A673 (cell line): ENCODE measurements at regions not wholly inside any gene's neighbourhood (a gene's known extent, or its start where the extent isn't known, plus 50 kb on each side); places are given as distances from the start of the nearest gene placed in this dataset.

Experiments used
- BruUV-seq: library from RNA; stranded (reverse); fragments of 400-500 nt; replicated peaks from 2 replicates; lab custom pipeline; 2021; lab: Mats Ljungman, UMichigan
- CTCF ChIA-PET: fragments of 300-600 bp; sonication (Branson Sonifier 250); formaldehyde crosslinking; loops from one replicate; lab custom pipeline; 2022; ENCODE audit warnings: antibody characterized with exemption; lab: Charles Lee
- POLR2A ChIA-PET: fragments of 300-600 bp; sonication (Branson Sonifier 250); formaldehyde crosslinking; loops from one replicate; lab custom pipeline; 2022; ENCODE audit warnings: antibody characterized with exemption; ENCODE audit not compliant: low non-redundant PET; lab: Charles Lee
- DNase-seq: peaks from one replicate; pipeline ENCODE4 v3.0.0-alpha.2; 2015; ENCODE audit warnings: low spot score
- H3K27ac ChIP-seq: fragments of 200-600 bp; sonication (generic); 2 replicates; pipeline ENCODE4 v1.5.1; 2016; ENCODE audit warnings: mixed run types, low read depth, mild to moderate bottlenecking, mixed read lengths, antibody characterized with exemption, low read length; ENCODE audit not compliant: poor library complexity, severe bottlenecking
- H3K27me3 ChIP-seq: fragments of 200-600 bp; sonication (generic); replicated peaks from 2 replicates; pipeline ENCODE4 v1.6.1; 2017; ENCODE audit warnings: mixed run types, low read depth, mild to moderate bottlenecking, mixed read lengths, antibody characterized with exemption, low read length; ENCODE audit not compliant: insufficient read depth, poor library complexity
- H3K36me3 ChIP-seq: fragments of 200-600 bp; sonication (generic); 2 replicates; pipeline ENCODE4 v1.6.1; 2016; ENCODE audit warnings: mixed run types, mild to moderate bottlenecking, mixed read lengths, antibody characterized with exemption, low read length; ENCODE audit not compliant: insufficient read depth, poor library complexity, severe bottlenecking
- H3K4me1 ChIP-seq: fragments of 200-600 bp; sonication (generic); 2 replicates; pipeline ENCODE4 v1.6.1; 2017; ENCODE audit warnings: mixed run types, mild to moderate bottlenecking, mixed read lengths, antibody characterized with exemption, low read length; ENCODE audit not compliant: insufficient read depth, poor library complexity, severe bottlenecking
- H3K4me3 ChIP-seq: fragments of 200-600 bp; sonication (generic); 2 replicates; pipeline ENCODE4 v1.5.1; 2016; ENCODE audit warnings: low read depth, mixed run types, mild to moderate bottlenecking, mixed read lengths, low read length; ENCODE audit not compliant: poor library complexity, severe bottlenecking
- H3K9me3 ChIP-seq: fragments of 200-600 bp; sonication (generic); 2 replicates; pipeline ENCODE4 v1.6.1; 2016; ENCODE audit warnings: mixed run types, low read depth, mild to moderate bottlenecking, mixed read lengths, antibody characterized with exemption, low read length; ENCODE audit not compliant: poor library complexity, severe bottlenecking
- EZH2 ChIP-seq: fragments of 200-600 bp; sonication (generic); IDR thresholded peaks from 2 replicates; pipeline ENCODE4 v1.6.1; 2017; ENCODE audit warnings: borderline replicate concordance, low read depth, mild to moderate bottlenecking, mixed read lengths, antibody characterized with exemption, low read length; ENCODE audit not compliant: poor library complexity, severe bottlenecking
- intact Hi-C: fragments of 100-400 bp; cut with micrococcal nuclease; formaldehyde crosslinking; loops from one replicate; pipeline ENCODE4 v1.10.0; 2022; ENCODE audit not compliant: unreplicated experiment
- TF ChIP-seq, protein P1 (sequence below): fragments of 300-800, 200-600 bp; sonication (generic); conservative IDR thresholded peaks from 2 replicates; pipeline ENCODE4 v1.5.1; 2017; ENCODE audit warnings: low read depth, mild to moderate bottlenecking, antibody characterized with exemption, low read length, moderate library complexity, mixed read lengths

DNA sequence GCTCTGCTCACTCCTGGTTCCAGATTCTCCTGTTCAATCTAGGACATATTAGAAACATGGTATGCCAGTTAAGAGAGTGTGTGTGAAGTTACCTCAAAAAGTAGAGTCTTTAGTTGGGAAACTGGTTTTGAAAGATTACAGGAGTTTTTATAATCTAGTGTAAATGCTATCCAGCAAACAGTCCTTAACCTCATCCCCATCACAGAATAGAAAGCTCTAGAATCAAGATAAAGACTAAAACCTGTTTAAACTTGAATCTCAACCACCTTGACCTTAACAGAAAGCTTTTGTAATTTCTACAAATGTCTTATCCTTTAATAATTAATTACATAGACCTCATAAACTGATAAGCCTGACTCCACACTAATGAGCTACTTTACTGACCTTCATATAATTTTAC is 1288.7 kb upstream of the SORCS1 start:
- Histone ChIP-seq H3K36me3 (no peaks in the 10 kb centered on the region), H3K4me3 (no peak overlapping the region), H3K4me1 (no peaks in the 10 kb centered on the region), H3K27ac (no peak overlapping the region), H3K27me3 (no peaks in the 10 kb centered on the region), H3K9me3 (no peaks in the 10 kb centered on the region)
- BruUV-seq: no TSS peak
- POLR2A ChIA-PET: no interaction called here
- no peak for TF ChIP-seq EZH2
- TF ChIP-seq, protein P1, sequence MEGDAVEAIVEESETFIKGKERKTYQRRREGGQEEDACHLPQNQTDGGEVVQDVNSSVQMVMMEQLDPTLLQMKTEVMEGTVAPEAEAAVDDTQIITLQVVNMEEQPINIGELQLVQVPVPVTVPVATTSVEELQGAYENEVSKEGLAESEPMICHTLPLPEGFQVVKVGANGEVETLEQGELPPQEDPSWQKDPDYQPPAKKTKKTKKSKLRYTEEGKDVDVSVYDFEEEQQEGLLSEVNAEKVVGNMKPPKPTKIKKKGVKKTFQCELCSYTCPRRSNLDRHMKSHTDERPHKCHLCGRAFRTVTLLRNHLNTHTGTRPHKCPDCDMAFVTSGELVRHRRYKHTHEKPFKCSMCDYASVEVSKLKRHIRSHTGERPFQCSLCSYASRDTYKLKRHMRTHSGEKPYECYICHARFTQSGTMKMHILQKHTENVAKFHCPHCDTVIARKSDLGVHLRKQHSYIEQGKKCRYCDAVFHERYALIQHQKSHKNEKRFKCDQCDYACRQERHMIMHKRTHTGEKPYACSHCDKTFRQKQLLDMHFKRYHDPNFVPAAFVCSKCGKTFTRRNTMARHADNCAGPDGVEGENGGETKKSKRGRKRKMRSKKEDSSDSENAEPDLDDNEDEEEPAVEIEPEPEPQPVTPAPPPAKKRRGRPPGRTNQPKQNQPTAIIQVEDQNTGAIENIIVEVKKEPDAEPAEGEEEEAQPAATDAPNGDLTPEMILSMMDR: no peak
- intact Hi-C loops: no loop called here
- CTCF ChIA-PET: no interaction called here
- no peak for DNase-seq

- POLR2A ChIA-PET: no interaction called here
- DNase-seq: no peak
- CTCF ChIA-PET: no interaction called here
- no TSS peak for BruUV-seq
- H3K27ac ChIP-seq: no peak overlapping the region
- H3K4me3 ChIP-seq: no peak overlapping the region
- H3K27me3 ChIP-seq: no peaks in the 10 kb centered on the region
- no peaks in the 10 kb centered on the region for H3K36me3 ChIP-seq
- TF ChIP-seq, protein P1: no peak
- no peak for TF ChIP-seq EZH2
- H3K4me1 ChIP-seq: no peaks in the 10 kb centered on the region
- intact Hi-C loops: no loop called here
- no peaks in the 10 kb centered on the region for H3K9me3 ChIP-seq
Observed at GRCh38 chr10:108452533-108452932, 1288.0 kb upstream of the SORCS1 start.

GRCh38 chr10:108450280-108450679 is 1285.8 kb upstream of the SORCS1 start:
- intact Hi-C loops: no loop called here
- no peaks in the 10 kb centered on the region for H3K36me3 ChIP-seq
- H3K27ac ChIP-seq: no peak overlapping the region
- TF ChIP-seq, protein P1: no peak
- no peak for TF ChIP-seq EZH2
- no TSS peak for BruUV-seq
- ChIA-PET CTCF (no interaction called here), POLR2A (no interaction called here)
- H3K4me3 ChIP-seq: no peak overlapping the region
- no peak for DNase-seq
- no peaks in the 10 kb centered on the region for H3K4me1 ChIP-seq
- no peaks in the 10 kb centered on the region for H3K9me3 ChIP-seq
- H3K27me3 ChIP-seq: no peaks in the 10 kb centered on the region
